ENCODE measurements at regions not wholly inside any gene's neighbourhood (a gene's known extent, or its start where the extent isn't known, plus 50 kb on each side); places are given as distances from the start of the nearest gene placed in this dataset.

GRCh38 chr5:74303578-74303977 is 336.9 kb downstream of the ENC1 start:
- H3K9ac ChIP-seq (ENCODE audit: low read length in 2 of 2) = no peak overlapping the region
- H3K36me3 ChIP-seq (ENCODE audit: control insufficient read depth in 2 of 2, insufficient read depth in 2 of 2, low read length in 2 of 2) = no peaks in the 10 kb centered on the region
- no peak overlapping the region for H3K4me3 ChIP-seq (ENCODE audit: low read length in 2 of 2)
- H3K4me1 ChIP-seq (ENCODE audit: control insufficient read depth, insufficient read depth, low read length) = no peaks in the 10 kb centered on the region
- no peak overlapping the region for H3K27ac ChIP-seq (ENCODE audit: low read length)
- no peaks in the 10 kb centered on the region for H3K9me3 ChIP-seq (ENCODE audit: control insufficient read depth in 2 of 2, low read length in 2 of 2)
- no peaks in the 10 kb centered on the region for H3K27me3 ChIP-seq (ENCODE audit: control insufficient read depth in 1 of 2, insufficient read depth in 2 of 2, low read length in 2 of 2)

GRCh38 chr5:74301576-74301975 is 339.0 kb downstream of the ENC1 start:
- H3K4me3 ChIP-seq (ENCODE audit: low read length in 2 of 2) = no peak overlapping the region
- H3K27ac ChIP-seq (ENCODE audit: low read length) = no peak overlapping the region
- H3K4me1 ChIP-seq (ENCODE audit: control insufficient read depth, insufficient read depth, low read length) = peaks cover 7% of the 10 kb centered on the region
- H3K36me3 ChIP-seq (ENCODE audit: control insufficient read depth in 2 of 2, insufficient read depth in 2 of 2, low read length in 2 of 2) = no peaks in the 10 kb centered on the region
- H3K9ac ChIP-seq (ENCODE audit: low read length in 2 of 2) = no peak overlapping the region
- no peaks in the 10 kb centered on the region for H3K27me3 ChIP-seq (ENCODE audit: control insufficient read depth in 1 of 2, insufficient read depth in 2 of 2, low read length in 2 of 2)
- no peaks in the 10 kb centered on the region for H3K9me3 ChIP-seq (ENCODE audit: control insufficient read depth in 2 of 2, low read length in 2 of 2)

- Histone ChIP-seq H3K9ac (ENCODE audit: low read length in 2 of 2) (no peak overlapping the region), H3K4me1 (ENCODE audit: control insufficient read depth, insufficient read depth, low read length) (peaks cover 7% of the 10 kb centered on the region), H3K36me3 (ENCODE audit: control insufficient read depth in 2 of 2, insufficient read depth in 2 of 2, low read length in 2 of 2) (no peaks in the 10 kb centered on the region), H3K9me3 (ENCODE audit: control insufficient read depth in 2 of 2, low read length in 2 of 2) (no peaks in the 10 kb centered on the region), H3K27ac (ENCODE audit: low read length) (no peak overlapping the region), H3K27me3 (ENCODE audit: control insufficient read depth in 1 of 2, insufficient read depth in 2 of 2, low read length in 2 of 2) (no peaks in the 10 kb centered on the region), H3K4me3 (ENCODE audit: low read length in 2 of 2) (no peak overlapping the region)
These were observed 339.6 kb downstream of the ENC1 start for GRCh38 chr5:74300808-74301389.

- Histone ChIP-seq H3K4me1 (ENCODE audit: control insufficient read depth, insufficient read depth, low read length) (peaks cover 7% of the 10 kb centered on the region), H3K36me3 (ENCODE audit: control insufficient read depth in 2 of 2, insufficient read depth in 2 of 2, low read length in 2 of 2) (no peaks in the 10 kb centered on the region), H3K9ac (ENCODE audit: low read length in 2 of 2) (no peak overlapping the region), H3K27me3 (ENCODE audit: control insufficient read depth in 1 of 2, insufficient read depth in 2 of 2, low read length in 2 of 2) (no peaks in the 10 kb centered on the region), H3K4me3 (ENCODE audit: low read length in 2 of 2) (no peak overlapping the region), H3K27ac (ENCODE audit: low read length) (no peak overlapping the region), H3K9me3 (ENCODE audit: control insufficient read depth in 2 of 2, low read length in 2 of 2) (no peaks in the 10 kb centered on the region)
These were observed 340.7 kb downstream of the ENC1 start for GRCh38 chr5:74299833-74300232.

GRCh38 chr5:74296685-74297408 is 343.7 kb downstream of the ENC1 start:
- Histone ChIP-seq H3K9ac (ENCODE audit: low read length in 2 of 2) (no peak overlapping the region), H3K27ac (ENCODE audit: low read length) (no peak overlapping the region), H3K36me3 (ENCODE audit: control insufficient read depth in 2 of 2, insufficient read depth in 2 of 2, low read length in 2 of 2) (no peaks in the 10 kb centered on the region), H3K27me3 (ENCODE audit: control insufficient read depth in 1 of 2, insufficient read depth in 2 of 2, low read length in 2 of 2) (no peaks in the 10 kb centered on the region), H3K4me3 (ENCODE audit: low read length in 2 of 2) (no peak overlapping the region), H3K9me3 (ENCODE audit: control insufficient read depth in 2 of 2, low read length in 2 of 2) (no peaks in the 10 kb centered on the region), H3K4me1 (ENCODE audit: control insufficient read depth, insufficient read depth, low read length) (peaks cover 16% of the 10 kb centered on the region)

GRCh38 chr5:74295676-74296075 is 344.9 kb downstream of the ENC1 start:
- Histone ChIP-seq H3K9ac (ENCODE audit: low read length in 2 of 2) (no peak overlapping the region), H3K9me3 (ENCODE audit: control insufficient read depth in 2 of 2, low read length in 2 of 2) (no peaks in the 10 kb centered on the region), H3K27ac (ENCODE audit: low read length) (no peak overlapping the region), H3K4me1 (ENCODE audit: control insufficient read depth, insufficient read depth, low read length) (peaks cover 16% of the 10 kb centered on the region), H3K27me3 (ENCODE audit: control insufficient read depth in 1 of 2, insufficient read depth in 2 of 2, low read length in 2 of 2) (no peaks in the 10 kb centered on the region), H3K36me3 (ENCODE audit: control insufficient read depth in 2 of 2, insufficient read depth in 2 of 2, low read length in 2 of 2) (no peaks in the 10 kb centered on the region), H3K4me3 (ENCODE audit: low read length in 2 of 2) (no peak overlapping the region)

- Histone ChIP-seq H3K4me3 (ENCODE audit: low read length in 2 of 2) (no peak overlapping the region), H3K27ac (ENCODE audit: low read length) (no peak overlapping the region), H3K36me3 (ENCODE audit: control insufficient read depth in 2 of 2, insufficient read depth in 2 of 2, low read length in 2 of 2) (no peaks in the 10 kb centered on the region)
These were observed 345.4 kb downstream of the ENC1 start for GRCh38 chr5:74295141-74295540.

GRCh38 chr5:74294231-74294705 is 346.3 kb downstream of the ENC1 start:
- Histone ChIP-seq H3K4me1 (ENCODE audit: control insufficient read depth, insufficient read depth, low read length) (peaks cover 16% of the 10 kb centered on the region), H3K27ac (ENCODE audit: low read length) (no peak overlapping the region), H3K27me3 (ENCODE audit: control insufficient read depth in 1 of 2, insufficient read depth in 2 of 2, low read length in 2 of 2) (no peaks in the 10 kb centered on the region), H3K36me3 (ENCODE audit: control insufficient read depth in 2 of 2, insufficient read depth in 2 of 2, low read length in 2 of 2) (no peaks in the 10 kb centered on the region), H3K9ac (ENCODE audit: low read length in 2 of 2) (no peak overlapping the region), H3K9me3 (ENCODE audit: control insufficient read depth in 2 of 2, low read length in 2 of 2) (no peaks in the 10 kb centered on the region), H3K4me3 (ENCODE audit: low read length in 2 of 2) (no peak overlapping the region)

More at GRCh38 chr5:74295141-74295540, 345.4 kb downstream of the ENC1 start:
- Histone ChIP-seq H3K4me1 (ENCODE audit: control insufficient read depth, insufficient read depth, low read length) (peaks cover 16% of the 10 kb centered on the region), H3K9me3 (ENCODE audit: control insufficient read depth in 2 of 2, low read length in 2 of 2) (no peaks in the 10 kb centered on the region), H3K27me3 (ENCODE audit: control insufficient read depth in 1 of 2, insufficient read depth in 2 of 2, low read length in 2 of 2) (no peaks in the 10 kb centered on the region), H3K9ac (ENCODE audit: low read length in 2 of 2) (no peak overlapping the region)

- no peaks in the 10 kb centered on the region for H3K27me3 ChIP-seq (ENCODE audit: control insufficient read depth in 1 of 2, insufficient read depth in 2 of 2, low read length in 2 of 2)
- no peaks in the 10 kb centered on the region for H3K9me3 ChIP-seq (ENCODE audit: control insufficient read depth in 2 of 2, low read length in 2 of 2)
- H3K27ac ChIP-seq (ENCODE audit: low read length) = no peak overlapping the region
- no peak overlapping the region for H3K9ac ChIP-seq (ENCODE audit: low read length in 2 of 2)
- no peaks in the 10 kb centered on the region for H3K36me3 ChIP-seq (ENCODE audit: control insufficient read depth in 2 of 2, insufficient read depth in 2 of 2, low read length in 2 of 2)
- H3K4me1 ChIP-seq (ENCODE audit: control insufficient read depth, insufficient read depth, low read length) = peaks cover 16% of the 10 kb centered on the region
- H3K4me3 ChIP-seq (ENCODE audit: low read length in 2 of 2) = no peak overlapping the region
These were observed 347.3 kb downstream of the ENC1 start for GRCh38 chr5:74293182-74293581.

GRCh38 chr5:74290634-74291241 is 349.8 kb downstream of the ENC1 start:
- H3K9me3 ChIP-seq (ENCODE audit: control insufficient read depth in 2 of 2, low read length in 2 of 2) = no peaks in the 10 kb centered on the region
- no peak overlapping the region for H3K27ac ChIP-seq (ENCODE audit: low read length)
- no peak overlapping the region for H3K4me3 ChIP-seq (ENCODE audit: low read length in 2 of 2)
- no peaks in the 10 kb centered on the region for H3K27me3 ChIP-seq (ENCODE audit: control insufficient read depth in 1 of 2, insufficient read depth in 2 of 2, low read length in 2 of 2)
- H3K36me3 ChIP-seq (ENCODE audit: control insufficient read depth in 2 of 2, insufficient read depth in 2 of 2, low read length in 2 of 2) = no peaks in the 10 kb centered on the region
- H3K9ac ChIP-seq (ENCODE audit: low read length in 2 of 2) = no peak overlapping the region
- H3K4me1 ChIP-seq (ENCODE audit: control insufficient read depth, insufficient read depth, low read length) = peaks cover 17% of the 10 kb centered on the region

- Histone ChIP-seq H3K4me3 (ENCODE audit: low read length in 2 of 2) (no peak overlapping the region), H3K4me1 (ENCODE audit: control insufficient read depth, insufficient read depth, low read length) (peaks cover 17% of the 10 kb centered on the region), H3K27ac (ENCODE audit: low read length) (no peak overlapping the region), H3K9me3 (ENCODE audit: control insufficient read depth in 2 of 2, low read length in 2 of 2) (no peaks in the 10 kb centered on the region), H3K36me3 (ENCODE audit: control insufficient read depth in 2 of 2, insufficient read depth in 2 of 2, low read length in 2 of 2) (no peaks in the 10 kb centered on the region), H3K9ac (ENCODE audit: low read length in 2 of 2) (no peak overlapping the region), H3K27me3 (ENCODE audit: control insufficient read depth in 1 of 2, insufficient read depth in 2 of 2, low read length in 2 of 2) (no peaks in the 10 kb centered on the region)
These were observed 350.8 kb downstream of the ENC1 start for GRCh38 chr5:74289691-74290090.
